GM19240 (cell line): ENCODE measurements at regions not wholly inside any gene's neighbourhood (a gene's known extent, or its start where the extent isn't known, plus 50 kb on each side); places are given as distances from the start of the nearest gene placed in this dataset.

Experiments used
- DNase-seq: peaks from one replicate; pipeline ENCODE4 v3.0.0; 2011; ENCODE audit warnings: low spot score; ENCODE audit not compliant: insufficient read length

DNA sequence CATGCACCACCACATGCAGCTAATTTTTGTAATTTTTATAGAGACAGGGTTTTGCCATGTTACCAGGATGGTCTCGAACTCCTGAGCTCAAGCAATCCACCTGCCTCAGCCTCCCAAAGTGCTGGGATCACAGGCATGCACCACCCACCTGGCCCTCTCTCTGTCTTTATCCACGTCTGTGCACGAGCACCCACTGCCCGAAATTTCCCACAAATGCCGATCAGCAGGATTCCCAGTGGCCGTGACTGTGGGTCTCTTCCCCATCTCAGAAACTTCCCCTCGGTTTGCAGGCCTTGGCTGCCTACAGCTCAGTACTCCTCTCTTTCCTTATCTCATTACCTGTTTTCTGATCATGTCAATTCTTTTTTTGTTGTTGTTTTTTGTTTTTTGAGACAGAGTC is 217.3 kb downstream of the TTC32 start:
- no peak for DNase-seq

DNA sequence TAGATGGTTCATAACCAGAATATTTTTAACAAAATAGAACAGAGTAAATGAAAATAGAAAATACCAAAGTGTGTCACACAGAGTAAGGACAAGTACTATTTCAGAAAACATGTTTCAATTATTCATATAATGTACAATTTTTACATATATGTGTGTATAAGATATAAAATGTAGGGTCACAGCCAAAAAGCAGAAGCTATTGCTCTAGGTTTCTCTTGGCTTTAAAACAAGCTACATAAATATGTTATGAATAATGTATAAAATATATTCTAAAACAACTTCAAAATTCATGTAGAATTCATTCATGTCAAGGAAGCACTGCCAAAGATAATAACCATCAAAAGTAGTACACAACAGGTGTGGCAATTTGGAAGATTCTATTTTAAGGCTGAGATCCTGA is 218.2 kb downstream of the TTC32 start:
- DNase-seq = no peak

DNA sequence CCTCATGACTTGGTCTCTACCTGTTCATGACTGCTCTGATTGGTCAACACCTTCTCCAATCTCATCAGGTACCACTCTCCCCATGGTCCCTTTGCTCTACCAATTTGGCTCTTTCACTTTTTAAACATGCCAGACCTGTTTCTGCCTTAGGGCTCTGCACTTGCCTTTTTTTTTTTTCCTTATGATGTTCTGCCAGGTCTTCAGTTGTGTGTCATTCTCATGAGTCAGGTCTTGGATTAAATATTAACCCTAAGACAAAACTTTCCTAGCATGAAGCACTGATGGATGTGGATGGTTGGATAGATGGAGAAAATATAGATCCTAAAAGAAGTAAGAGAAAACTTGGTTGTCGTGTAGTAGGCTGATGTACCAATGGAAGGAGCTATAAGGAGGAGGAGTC is 219.3 kb downstream of the TTC32 start:
- DNase-seq = no peak

DNA sequence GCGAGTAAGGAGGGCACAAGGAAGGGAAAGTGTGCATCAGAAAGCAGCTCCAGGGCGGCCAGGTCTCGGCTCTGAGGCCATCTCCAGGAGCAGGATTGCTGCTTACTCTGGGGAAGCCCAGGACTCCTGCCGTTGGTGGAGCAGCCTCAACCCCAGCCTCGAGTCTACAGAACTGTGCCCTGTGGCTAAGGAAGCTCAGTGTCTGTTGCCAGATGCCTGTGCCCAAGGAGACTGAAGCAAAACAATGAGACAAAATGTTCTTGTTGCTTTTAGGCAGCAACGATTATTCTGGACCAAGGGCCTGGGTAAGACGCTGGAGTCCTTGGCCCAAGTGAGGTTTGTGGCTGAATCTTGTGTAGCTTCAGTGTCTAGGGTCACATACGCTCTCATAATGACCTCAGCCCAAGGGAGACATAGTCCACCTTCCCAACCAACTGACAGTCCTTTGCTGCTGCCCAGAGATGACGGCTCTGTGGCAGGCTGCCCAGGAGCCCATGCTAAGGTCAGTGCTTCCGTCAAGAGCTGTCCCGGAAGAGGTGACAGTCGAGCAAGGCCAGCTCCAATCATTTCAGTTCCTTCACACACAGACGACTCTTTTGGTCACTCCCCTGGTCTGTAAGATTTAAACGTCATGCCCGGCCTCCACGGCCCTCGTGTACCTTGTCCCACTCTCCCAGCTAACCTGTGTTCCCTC is 223.8 kb downstream of the TTC32 start:
- no peak for DNase-seq

DNA sequence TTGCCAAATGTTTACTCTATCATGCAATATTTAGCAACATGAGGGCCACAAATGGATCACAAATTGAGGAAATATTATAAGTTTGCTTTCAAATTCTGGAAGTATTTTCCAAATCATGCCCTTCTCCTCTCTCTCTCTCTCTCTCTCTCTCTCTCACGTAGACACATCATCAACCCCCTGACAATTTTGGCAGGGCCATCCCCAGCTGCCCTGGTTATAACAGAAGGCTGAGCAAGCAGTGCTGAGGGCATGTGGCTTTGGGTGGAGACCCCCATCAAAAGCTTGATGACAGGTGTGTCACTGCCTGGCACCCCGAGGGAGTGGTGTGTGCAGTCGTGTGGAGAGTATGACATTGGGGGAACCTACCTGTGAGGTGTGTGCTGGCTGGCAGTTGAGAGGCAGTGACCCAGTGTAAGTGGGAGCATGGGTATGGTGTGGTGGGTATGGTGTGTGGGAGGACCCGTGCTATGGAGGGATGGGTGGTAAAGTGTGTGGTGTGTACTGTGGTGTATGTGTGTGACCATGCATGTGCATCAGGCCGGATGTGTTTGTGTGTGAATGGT is 224.5 kb downstream of the TTC32 start:
- DNase-seq = no peak

- no peak for DNase-seq
Observed at GRCh38 chr2:19676770-19677169, 225.0 kb downstream of the TTC32 start.

DNA sequence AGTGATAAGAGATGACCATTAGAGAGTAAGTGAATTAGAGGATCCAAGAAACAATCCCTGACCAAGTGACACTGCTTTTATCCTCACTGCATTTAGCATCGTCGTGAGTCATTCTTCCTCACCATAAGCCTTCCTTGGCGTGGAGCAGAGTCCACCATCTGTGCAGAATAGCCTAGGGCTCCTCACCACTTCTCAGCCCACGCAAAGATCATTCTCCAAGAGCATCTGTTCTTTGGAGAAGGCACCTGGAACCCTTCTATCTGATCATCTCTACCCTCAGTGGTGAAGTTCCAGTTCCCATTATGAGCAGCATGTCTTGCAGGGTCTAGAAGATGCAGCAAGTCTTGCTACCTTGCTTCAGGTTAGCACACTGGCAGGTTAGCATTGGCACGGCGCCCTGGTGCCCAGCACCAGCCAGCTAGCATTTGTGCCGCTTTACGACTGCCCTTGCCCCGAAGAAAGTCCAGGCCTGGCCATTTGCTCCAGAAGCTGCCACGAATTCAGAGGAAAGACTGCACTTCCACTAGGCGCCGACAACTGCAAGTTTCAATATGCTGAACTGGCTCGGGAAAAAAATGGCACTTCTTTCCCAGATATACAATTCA is 225.8 kb downstream of the TTC32 start:
- no peak for DNase-seq

DNA sequence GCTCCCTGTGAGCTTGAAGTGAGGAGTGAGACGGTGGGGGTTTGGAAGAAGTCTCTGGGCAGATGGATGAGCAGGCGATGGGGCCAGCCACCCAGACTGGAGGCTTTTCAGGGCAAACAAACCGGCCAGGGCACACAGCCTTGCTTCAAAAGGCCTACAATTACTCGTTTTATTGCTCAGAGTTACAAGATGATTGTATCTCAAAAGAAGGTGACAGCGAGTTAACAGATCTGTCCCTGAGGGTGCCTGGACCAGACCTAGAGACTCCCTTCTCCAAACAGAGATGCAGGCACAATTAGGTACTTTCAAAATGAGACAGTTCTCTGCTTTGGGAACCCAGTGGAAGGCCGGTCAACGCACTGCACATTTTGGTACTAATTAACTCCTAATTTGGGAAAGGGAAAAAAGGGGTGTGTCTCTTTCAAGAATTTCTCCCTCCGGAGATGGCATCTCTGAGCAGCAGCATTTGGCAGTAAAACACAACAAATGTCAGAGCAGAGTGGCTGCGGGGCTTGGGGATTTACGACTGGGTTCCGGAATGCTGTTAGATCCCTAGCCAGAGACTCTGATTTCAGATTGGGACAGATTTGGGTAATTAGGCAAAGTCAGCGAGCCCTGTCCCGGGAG is 226.7 kb downstream of the TTC32 start:
- DNase-seq = no peak

GRCh38 chr2:19674051-19675002 is 227.5 kb downstream of the TTC32 start:
- no peak for DNase-seq

DNA sequence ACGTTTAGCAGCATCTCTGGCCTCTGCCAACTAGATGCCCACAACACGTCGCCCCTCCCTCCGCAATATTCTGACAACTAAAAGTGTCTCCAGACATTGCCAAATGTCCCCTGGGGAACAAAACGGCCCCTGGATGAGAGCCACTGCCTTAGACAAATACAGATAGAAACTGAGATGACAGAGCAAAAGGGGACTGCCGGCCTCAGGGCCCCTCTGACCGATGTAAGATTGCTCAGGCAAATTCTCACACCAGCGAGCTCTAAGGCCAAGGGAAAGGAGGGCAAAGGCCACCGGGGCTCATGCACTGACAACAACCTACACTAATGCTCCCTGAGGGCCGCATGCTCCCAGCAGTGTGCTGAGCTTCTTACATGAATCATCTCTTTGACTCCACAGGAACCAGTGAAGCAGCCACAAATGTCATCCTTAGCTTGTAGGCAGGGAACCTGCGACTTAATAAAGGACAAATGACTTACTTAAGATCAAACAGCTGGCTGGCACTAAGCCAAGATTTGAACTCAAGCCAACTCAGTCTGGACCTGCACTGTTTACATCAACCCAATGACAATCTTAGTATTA is 228.5 kb downstream of the TTC32 start:
- DNase-seq = no peak

DNA sequence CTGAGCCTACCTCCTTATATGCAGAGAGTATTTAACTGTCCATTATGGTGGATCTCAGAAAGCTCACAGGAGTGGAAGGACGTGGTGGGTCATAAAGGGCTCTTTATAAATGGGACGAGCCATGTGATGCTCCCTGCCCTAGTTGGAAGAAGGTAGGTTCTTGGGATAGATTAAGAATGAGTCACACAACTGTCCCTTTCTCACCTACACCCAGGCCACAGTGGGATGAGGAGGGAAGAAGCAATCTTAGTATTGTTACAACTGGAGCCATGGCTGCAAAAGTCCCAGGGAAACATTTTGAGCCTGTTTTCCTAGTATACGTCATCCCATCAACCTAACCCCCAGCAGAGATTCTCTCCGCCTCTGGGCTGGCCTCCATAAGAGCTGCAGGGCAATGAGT is 229.9 kb downstream of the TTC32 start:
- DNase-seq = no peak

DNA sequence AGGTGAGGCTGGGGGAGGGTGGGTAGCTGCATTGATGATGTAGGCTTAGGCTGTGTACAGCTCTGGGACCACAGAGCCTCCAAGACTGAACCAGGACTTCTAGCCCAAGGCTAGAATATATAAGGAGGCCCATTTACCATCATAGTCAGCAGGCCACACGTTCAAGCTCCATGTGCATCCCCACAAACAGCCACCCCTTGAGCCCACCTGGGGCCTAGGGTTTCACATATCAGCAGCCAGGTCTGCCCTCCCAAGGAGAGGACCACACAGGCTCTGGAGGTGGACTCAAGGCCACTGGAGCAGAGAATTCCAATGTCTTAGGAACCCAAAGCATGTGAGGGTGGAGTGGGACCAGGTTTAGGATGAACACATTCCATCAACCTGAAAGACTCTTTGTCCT is 230.5 kb downstream of the TTC32 start:
- no peak for DNase-seq

DNA sequence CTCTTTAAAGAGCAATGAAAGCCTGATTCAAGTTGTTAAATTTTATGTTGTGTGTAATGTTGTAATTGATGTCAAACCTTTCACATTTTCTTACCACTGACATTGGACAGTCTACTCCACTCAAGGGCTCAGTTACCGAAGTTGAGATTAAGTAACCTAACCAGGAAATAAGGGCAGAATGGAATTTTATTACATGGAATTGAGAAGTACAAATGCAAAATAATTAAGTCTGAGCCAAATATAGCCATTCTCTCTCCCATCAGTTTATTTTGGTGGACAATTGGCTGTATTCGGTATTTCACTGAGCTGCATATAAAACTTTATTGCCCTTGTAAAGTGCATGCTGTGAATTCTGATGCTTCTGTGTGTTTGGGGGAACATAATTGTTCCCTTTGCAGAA is 231.5 kb downstream of the TTC32 start:
- DNase-seq = no peak

DNA sequence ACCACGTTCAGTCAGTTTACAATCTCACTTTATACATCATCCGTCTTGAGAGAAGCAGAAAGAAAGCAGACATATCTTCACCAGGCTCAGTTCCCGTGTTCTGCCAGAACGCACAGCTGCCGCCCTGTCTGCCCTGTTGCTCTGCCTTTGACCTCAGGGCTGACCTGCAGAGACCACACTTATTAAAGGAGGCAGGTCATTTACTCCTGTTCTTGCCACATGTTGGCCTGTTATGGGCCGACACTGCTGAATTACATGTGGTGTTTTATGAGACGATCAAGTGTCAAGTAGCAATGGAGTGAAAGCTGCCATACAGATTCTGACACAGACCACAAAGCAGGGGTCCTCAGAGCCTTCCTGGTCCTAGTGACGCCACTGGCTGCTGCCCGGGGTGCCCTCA is 232.2 kb downstream of the TTC32 start:
- DNase-seq = no peak

- no peak for DNase-seq
Observed at GRCh38 chr2:19669126-19669525, 232.7 kb downstream of the TTC32 start.

DNA sequence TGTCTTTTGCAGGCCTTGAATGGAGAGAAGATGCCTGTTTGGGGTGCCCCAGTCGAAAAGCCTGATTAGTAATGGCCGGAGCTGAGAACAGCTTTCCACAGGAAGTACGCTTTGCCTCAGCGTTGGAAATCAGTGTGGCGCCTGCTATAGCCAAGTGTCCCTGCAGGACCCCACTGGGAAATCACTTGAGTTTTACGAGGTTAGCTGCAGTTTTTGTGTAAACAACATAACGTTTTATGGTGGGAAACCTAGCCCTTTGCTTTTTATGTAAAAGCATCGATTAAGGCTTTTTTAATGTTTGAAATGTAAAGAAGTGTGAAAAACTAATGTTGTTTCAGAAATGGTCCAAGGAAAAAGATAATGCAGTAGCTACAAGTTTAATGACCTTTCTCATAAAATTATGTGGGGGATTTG is 234.2 kb downstream of the TTC32 start:
- DNase-seq = no peak

DNA sequence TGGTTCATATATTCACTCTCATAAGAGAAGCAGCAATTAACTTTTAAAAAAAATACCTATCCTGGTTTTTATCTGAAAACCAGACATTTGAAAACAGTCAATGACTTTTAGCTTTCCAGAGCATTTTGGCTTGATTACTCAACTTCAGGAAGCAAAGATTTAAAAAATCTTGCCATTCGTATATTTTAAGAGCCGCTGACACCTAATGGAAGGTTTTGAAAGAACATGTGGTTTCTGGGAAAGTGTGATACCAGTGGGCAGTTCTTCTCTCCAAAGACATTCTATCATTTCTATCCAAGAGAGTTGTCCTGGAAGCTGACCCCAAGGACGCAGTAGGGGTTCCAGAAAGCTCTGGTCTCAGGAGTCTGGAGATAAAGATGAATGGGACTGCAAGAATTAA is 234.7 kb downstream of the TTC32 start:
- DNase-seq = no peak

DNA sequence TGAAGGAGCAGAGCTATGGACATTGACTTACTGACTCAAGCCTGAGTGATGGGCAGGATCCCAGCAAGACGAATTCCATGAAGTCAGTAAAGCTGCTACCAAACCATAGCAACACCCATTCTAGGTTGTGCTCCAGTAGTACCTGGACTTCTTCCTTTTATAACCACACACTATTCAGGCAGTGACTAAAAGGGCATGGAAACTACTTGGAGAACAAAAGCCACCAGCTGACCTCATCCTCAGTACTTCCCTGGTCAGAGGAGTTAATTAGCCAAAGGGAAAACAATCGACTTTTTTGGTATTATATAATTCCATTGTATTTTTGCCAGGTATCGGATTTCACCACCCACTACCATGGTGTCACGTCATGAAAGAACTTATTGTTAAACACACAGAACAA is 237.1 kb downstream of the TTC32 start:
- DNase-seq = no peak

GRCh38 chr2:19659024-19659792 is 242.6 kb downstream of the TTC32 start:
- DNase-seq = no peak

- DNase-seq = no peak
Observed at GRCh38 chr2:19656011-19656410, 245.8 kb downstream of the TTC32 start.
